ENCODE measurements at regions not wholly inside any gene's neighbourhood (a gene's known extent, or its start where the extent isn't known, plus 50 kb on each side); places are given as distances from the start of the nearest gene placed in this dataset.

GRCh38 chr14:38125481-38126037 lies 82.1 kb upstream of the SSTR1 start:
- DNase-seq, result no peak

GRCh38 chr14:38127356-38127755 lies 80.3 kb upstream of the SSTR1 start:
- DNase-seq, result no peak

- peak; percentile 6 for DNase-seq
Measured at GRCh38 chr14:38127784-38128183, 79.9 kb upstream of the SSTR1 start.

GRCh38 chr14:38128640-38129039 lies 79.1 kb upstream of the SSTR1 start:
- no peak for DNase-seq

GRCh38 chr14:38129192-38129591 lies 78.5 kb upstream of the SSTR1 start:
- DNase-seq, result no peak

GRCh38 chr14:38129705-38130104 lies 78.0 kb upstream of the SSTR1 start:
- no peak for DNase-seq

- no peak for DNase-seq
Measured at GRCh38 chr14:38134416-38135030, 73.2 kb upstream of the SSTR1 start.

- DNase-seq, result peak; percentile 53
Measured at GRCh38 chr14:38135106-38135867, 72.4 kb upstream of the SSTR1 start.

- DNase-seq, result no peak
Measured at GRCh38 chr14:38137005-38137404, 70.7 kb upstream of the SSTR1 start.

- peak; percentile 44 for DNase-seq
Measured at GRCh38 chr14:38138473-38139138, 69.1 kb upstream of the SSTR1 start.

- DNase-seq, result no peak
Measured at GRCh38 chr14:38139926-38140325, 67.8 kb upstream of the SSTR1 start.

- DNase-seq, result no peak
Measured at GRCh38 chr14:38143170-38143569, 64.5 kb upstream of the SSTR1 start.

- peak; percentile 43 for DNase-seq
Measured at GRCh38 chr14:38143659-38144505, 63.8 kb upstream of the SSTR1 start.

GRCh38 chr14:38145142-38145541 lies 62.6 kb upstream of the SSTR1 start:
- DNase-seq, result no peak

GRCh38 chr14:38150075-38150474 lies 57.6 kb upstream of the SSTR1 start:
- DNase-seq, result peak; percentile 3
